DND-41 (cell line): ENCODE measurements at regions not wholly inside any gene's neighbourhood (a gene's known extent, or its start where the extent isn't known, plus 50 kb on each side); places are given as distances from the start of the nearest gene placed in this dataset.
A peak's percentile ranks its signal among the peaks of the same experiment; 100 is the strongest.

ENCODE experiments used
- EZH2 ChIP-seq: IDR thresholded peaks from 3 replicates; pipeline ENCODE4 v1.6.1; 2012; ENCODE audit warnings: borderline replicate concordance, low read depth, mild to moderate bottlenecking, moderate library complexity, low read length, inconsistent platforms; ENCODE audit not compliant: severe bottlenecking
- TF ChIP-seq, protein P1 (sequence below): IDR thresholded peaks from 2 replicates; pipeline ENCODE4 v1.5.1; 2012; ENCODE audit warnings: borderline replicate concordance, low read length, moderate library complexity, mild to moderate bottlenecking; ENCODE audit not compliant: poor library complexity, severe bottlenecking; ENCODE audit errors: extremely low read depth

GRCh38 chr6:188821-189655 lies 103.2 kb upstream of the DUSP22 start:
- TF ChIP-seq, protein P1, sequence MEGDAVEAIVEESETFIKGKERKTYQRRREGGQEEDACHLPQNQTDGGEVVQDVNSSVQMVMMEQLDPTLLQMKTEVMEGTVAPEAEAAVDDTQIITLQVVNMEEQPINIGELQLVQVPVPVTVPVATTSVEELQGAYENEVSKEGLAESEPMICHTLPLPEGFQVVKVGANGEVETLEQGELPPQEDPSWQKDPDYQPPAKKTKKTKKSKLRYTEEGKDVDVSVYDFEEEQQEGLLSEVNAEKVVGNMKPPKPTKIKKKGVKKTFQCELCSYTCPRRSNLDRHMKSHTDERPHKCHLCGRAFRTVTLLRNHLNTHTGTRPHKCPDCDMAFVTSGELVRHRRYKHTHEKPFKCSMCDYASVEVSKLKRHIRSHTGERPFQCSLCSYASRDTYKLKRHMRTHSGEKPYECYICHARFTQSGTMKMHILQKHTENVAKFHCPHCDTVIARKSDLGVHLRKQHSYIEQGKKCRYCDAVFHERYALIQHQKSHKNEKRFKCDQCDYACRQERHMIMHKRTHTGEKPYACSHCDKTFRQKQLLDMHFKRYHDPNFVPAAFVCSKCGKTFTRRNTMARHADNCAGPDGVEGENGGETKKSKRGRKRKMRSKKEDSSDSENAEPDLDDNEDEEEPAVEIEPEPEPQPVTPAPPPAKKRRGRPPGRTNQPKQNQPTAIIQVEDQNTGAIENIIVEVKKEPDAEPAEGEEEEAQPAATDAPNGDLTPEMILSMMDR = peak; percentile 80
- TF ChIP-seq EZH2 = no peak
